KMS-11 (cell line): ENCODE measurements at regions not wholly inside any gene's neighbourhood (a gene's known extent, or its start where the extent isn't known, plus 50 kb on each side); places are given as distances from the start of the nearest gene placed in this dataset.

Source experiments
- H2AFZ ChIP-seq: fragments of 200-600 bp; sonication (generic); 2 replicates; pipeline ENCODE4 v1.6.1; 2016; ENCODE audit warnings: antibody characterized with exemption, mixed run types, low read depth
- H3K27ac ChIP-seq: fragments of 200-600 bp; sonication (generic); 2 replicates; pipeline ENCODE4 v1.6.1; 2016; ENCODE audit warnings: mild to moderate bottlenecking, mixed run types
- H3K27me3 ChIP-seq: fragments of 200-600 bp; sonication (generic); 2 replicates; pipeline ENCODE4 v1.6.1; 2017; ENCODE audit warnings: mild to moderate bottlenecking, low read depth, mixed run types, moderate library complexity; ENCODE audit not compliant: insufficient read depth
- H3K36me3 ChIP-seq: fragments of 200-600 bp; sonication (generic); 2 replicates; pipeline ENCODE4 v1.6.1; 2017; ENCODE audit warnings: mild to moderate bottlenecking, mixed run types; ENCODE audit not compliant: insufficient read depth
- H3K4me1 ChIP-seq: fragments of 200-600 bp; sonication (generic); 2 replicates; pipeline ENCODE4 v1.6.1; 2016; ENCODE audit warnings: mild to moderate bottlenecking, low read depth, mixed run types; ENCODE audit not compliant: poor library complexity, severe bottlenecking
- H3K4me2 ChIP-seq: fragments of 200-600 bp; sonication (generic); 2 replicates; pipeline ENCODE4 v1.7.0; 2016; ENCODE audit warnings: mild to moderate bottlenecking, mixed run types
- H3K4me3 ChIP-seq: fragments of 200-600 bp; sonication (generic); IDR thresholded peaks from 2 replicates; pipeline ENCODE4 v1.6.1; 2017; ENCODE audit warnings: low read depth, low read length, mixed read lengths; ENCODE audit not compliant: insufficient read depth
- H3K79me2 ChIP-seq: fragments of 200-600 bp; sonication (generic); 2 replicates; pipeline ENCODE4 v1.6.1; 2016; ENCODE audit warnings: low read depth, mixed run types; ENCODE audit not compliant: insufficient read depth
- H3K9ac ChIP-seq: fragments of 200-600 bp; sonication (generic); 2 replicates; pipeline ENCODE4 v1.6.1; 2016; ENCODE audit warnings: mild to moderate bottlenecking, mixed run types
- H4K20me1 ChIP-seq: fragments of 200-600 bp; sonication (generic); 2 replicates; pipeline ENCODE4 v1.6.1; 2016; ENCODE audit warnings: mild to moderate bottlenecking, mixed run types; ENCODE audit not compliant: insufficient read depth
- TF ChIP-seq, protein P1 (sequence below): fragments of 200-600 bp; sonication (generic); conservative IDR thresholded peaks from 2 replicates; pipeline ENCODE4 v1.6.1; 2017; ENCODE audit warnings: low read depth, mild to moderate bottlenecking, antibody characterized with exemption, low read length, moderate library complexity, mixed read lengths

DNA sequence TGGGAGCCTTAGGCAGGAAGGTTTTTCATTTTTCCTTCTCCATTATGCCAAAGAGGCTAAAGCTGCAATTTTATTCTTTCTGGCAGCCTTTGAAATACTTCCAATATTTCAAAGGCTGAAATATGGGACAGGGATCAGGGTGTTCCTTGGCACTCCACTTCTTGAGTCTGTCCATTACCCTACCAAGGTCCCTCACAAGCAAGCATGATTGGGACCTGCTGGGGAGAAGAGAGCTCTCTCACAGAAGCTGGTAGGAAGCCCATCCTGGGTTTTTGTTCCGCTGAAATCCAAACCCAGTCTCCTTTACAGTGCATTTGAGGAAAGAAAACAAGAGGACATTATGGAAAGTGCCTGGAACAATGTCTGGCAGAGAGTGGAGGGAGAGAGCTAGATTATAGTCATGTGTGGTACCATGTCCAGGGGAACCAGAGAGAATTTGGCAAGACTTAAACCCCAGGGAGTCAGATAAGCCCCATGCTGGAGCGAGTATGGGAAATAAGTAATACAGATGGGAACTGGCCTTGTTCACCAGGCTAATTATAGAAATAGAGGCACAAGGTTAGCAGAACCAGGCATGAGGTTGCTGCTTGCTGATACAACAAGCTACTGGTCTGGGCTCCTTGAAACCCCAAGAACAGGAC lies 104.7 kb downstream of the LSM5 start:
- H4K20me1 ChIP-seq: no peaks in the 10 kb centered on the region
- H3K4me1 ChIP-seq: no peaks in the 10 kb centered on the region
- no peak overlapping the region for H3K9ac ChIP-seq
- H3K36me3 ChIP-seq: no peaks in the 10 kb centered on the region
- H3K4me2 ChIP-seq: no peak overlapping the region
- no peak overlapping the region for H3K4me3 ChIP-seq
- TF ChIP-seq, protein P1, sequence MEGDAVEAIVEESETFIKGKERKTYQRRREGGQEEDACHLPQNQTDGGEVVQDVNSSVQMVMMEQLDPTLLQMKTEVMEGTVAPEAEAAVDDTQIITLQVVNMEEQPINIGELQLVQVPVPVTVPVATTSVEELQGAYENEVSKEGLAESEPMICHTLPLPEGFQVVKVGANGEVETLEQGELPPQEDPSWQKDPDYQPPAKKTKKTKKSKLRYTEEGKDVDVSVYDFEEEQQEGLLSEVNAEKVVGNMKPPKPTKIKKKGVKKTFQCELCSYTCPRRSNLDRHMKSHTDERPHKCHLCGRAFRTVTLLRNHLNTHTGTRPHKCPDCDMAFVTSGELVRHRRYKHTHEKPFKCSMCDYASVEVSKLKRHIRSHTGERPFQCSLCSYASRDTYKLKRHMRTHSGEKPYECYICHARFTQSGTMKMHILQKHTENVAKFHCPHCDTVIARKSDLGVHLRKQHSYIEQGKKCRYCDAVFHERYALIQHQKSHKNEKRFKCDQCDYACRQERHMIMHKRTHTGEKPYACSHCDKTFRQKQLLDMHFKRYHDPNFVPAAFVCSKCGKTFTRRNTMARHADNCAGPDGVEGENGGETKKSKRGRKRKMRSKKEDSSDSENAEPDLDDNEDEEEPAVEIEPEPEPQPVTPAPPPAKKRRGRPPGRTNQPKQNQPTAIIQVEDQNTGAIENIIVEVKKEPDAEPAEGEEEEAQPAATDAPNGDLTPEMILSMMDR: no peak
- no peak overlapping the region for H2AFZ ChIP-seq
- H3K27ac ChIP-seq: no peak overlapping the region
- no peaks in the 10 kb centered on the region for H3K27me3 ChIP-seq
- H3K79me2 ChIP-seq: no peaks in the 10 kb centered on the region

DNA sequence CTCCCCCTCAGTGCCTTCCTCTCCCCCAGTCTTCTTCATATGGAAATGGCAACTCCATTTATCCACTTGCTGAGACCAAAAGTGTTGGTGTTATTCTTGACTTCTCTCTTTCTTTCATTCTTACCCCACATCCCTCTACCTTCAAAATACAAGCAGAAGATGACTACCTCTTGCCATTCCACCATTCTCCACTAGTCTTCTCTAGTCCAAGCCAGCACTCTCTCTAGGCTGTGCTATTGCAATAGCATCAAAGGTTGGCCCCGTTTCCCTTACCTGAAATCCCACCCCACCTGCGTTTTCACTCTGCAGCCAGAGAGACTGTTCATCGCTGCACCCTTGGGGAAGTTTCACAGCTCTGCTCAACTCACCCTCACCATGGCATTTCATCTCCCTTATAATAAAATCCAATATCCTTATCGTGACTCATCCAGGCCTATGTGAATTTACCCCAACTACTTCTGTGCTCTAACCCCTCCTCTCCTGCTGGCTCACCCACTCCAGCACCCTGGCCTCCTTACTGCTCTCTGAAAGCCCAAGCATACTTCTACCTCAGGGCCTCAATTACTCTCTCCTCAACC lies 109.1 kb downstream of the LSM5 start:
- Histone ChIP-seq H3K4me3 (no peak overlapping the region), H3K27me3 (no peaks in the 10 kb centered on the region), H3K79me2 (no peaks in the 10 kb centered on the region), H3K9ac (no peak overlapping the region), H3K4me2 (no peak overlapping the region), H3K27ac (no peak overlapping the region), H2AFZ (no peak overlapping the region), H4K20me1 (no peaks in the 10 kb centered on the region), H3K36me3 (no peaks in the 10 kb centered on the region), H3K4me1 (no peaks in the 10 kb centered on the region)
- TF ChIP-seq, protein P1: no peak

DNA sequence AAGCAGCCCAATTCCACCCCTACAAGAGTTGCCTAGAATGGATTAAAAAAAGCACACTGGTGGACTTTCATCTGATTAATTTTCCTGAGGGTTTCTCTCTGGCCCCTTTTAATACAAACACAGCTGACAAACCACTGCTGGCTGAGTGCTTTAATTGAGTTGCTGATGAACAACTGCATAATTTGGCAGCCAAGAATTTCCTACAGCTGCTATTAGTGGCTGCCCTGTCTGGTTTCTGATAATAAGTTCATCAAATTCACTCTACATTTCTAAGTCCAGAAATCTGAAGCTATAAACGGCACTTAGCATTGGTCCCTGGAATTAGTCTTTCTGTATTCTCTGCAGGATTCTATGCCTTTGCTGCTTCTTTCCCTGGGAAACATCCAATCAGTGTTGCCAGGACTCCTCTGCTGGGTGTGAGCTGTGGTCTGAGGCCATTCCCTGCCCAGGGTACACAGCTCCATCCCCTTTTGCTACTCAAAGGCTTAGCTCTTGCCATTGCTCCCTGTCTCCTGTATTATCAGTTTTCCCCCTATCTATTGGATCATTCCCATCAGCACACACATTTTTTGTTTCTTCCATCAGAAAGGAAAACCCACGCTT lies 110.6 kb downstream of the LSM5 start:
- H3K79me2 ChIP-seq: no peaks in the 10 kb centered on the region
- no peaks in the 10 kb centered on the region for H3K27me3 ChIP-seq
- H3K36me3 ChIP-seq: no peaks in the 10 kb centered on the region

DNA sequence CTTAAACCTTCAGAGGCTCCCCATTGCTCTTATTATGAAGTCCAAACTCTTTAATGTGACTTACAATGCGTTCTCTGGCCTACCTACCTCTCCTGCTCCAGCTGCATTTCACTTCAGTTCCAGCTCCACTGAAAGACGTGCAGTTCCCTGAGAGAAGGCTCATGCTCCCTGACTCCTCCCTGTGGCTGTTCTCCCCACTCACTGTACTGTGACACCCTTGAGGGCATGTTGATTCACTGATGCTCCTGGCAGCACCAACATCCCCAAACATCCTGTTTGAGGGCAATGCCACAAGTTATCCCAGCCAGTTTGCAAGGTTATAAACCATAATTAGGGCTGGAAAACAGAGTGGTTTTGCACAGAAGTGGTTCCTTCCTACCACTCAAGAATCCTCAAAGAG lies 111.2 kb downstream of the LSM5 start:
- Histone ChIP-seq H3K27ac (no peak overlapping the region), H3K4me1 (no peaks in the 10 kb centered on the region), H3K9ac (no peak overlapping the region), H4K20me1 (no peaks in the 10 kb centered on the region), H3K4me3 (no peak overlapping the region), H3K27me3 (no peaks in the 10 kb centered on the region), H3K79me2 (no peaks in the 10 kb centered on the region), H3K4me2 (no peak overlapping the region), H2AFZ (no peak overlapping the region), H3K36me3 (no peaks in the 10 kb centered on the region)
- TF ChIP-seq, protein P1: no peak

More for the DNA sequence above, 110.6 kb downstream of the LSM5 start:
- TF ChIP-seq, protein P1: no peak
- no peak overlapping the region for H3K27ac ChIP-seq
- no peak overlapping the region for H3K9ac ChIP-seq
- H3K4me1 ChIP-seq: no peaks in the 10 kb centered on the region
- no peak overlapping the region for H2AFZ ChIP-seq
- no peak overlapping the region for H3K4me3 ChIP-seq
- no peak overlapping the region for H3K4me2 ChIP-seq
- H4K20me1 ChIP-seq: no peaks in the 10 kb centered on the region
